GM12865 (cell line): ENCODE measurements at regions not wholly inside any gene's neighbourhood (a gene's known extent, or its start where the extent isn't known, plus 50 kb on each side); places are given as distances from the start of the nearest gene placed in this dataset.

ENCODE experiments used
- DNase-seq: peaks from one replicate; pipeline ENCODE4 v3.0.0; 2010; ENCODE audit warnings: low read depth
- H3K4me3 ChIP-seq: 2 replicates; pipeline ENCODE4 v1.5.1; 2011; ENCODE audit warnings: mild to moderate bottlenecking, low read depth, low read length, control low read depth
- CTCF ChIP-seq: IDR thresholded peaks from 2 replicates; pipeline ENCODE4 v1.5.1; 2011; ENCODE audit warnings: low read length, control low read depth, low read depth, inconsistent platforms; ENCODE audit not compliant: insufficient read depth; ENCODE audit errors: missing control alignments

- DNase-seq: no peak
- H3K4me3 ChIP-seq: no peak overlapping the region
Measured at GRCh38 chr5:104267320-104268015, 704.9 kb upstream of the NUDT12 start.

GRCh38 chr5:104266161-104266560, 703.6 kb upstream of the NUDT12 start:
- H3K4me3 ChIP-seq: no peak overlapping the region
- no peak for TF ChIP-seq CTCF
- no peak for DNase-seq

More at GRCh38 chr5:104267320-104268015, 704.9 kb upstream of the NUDT12 start:
- no peak for TF ChIP-seq CTCF

DNA sequence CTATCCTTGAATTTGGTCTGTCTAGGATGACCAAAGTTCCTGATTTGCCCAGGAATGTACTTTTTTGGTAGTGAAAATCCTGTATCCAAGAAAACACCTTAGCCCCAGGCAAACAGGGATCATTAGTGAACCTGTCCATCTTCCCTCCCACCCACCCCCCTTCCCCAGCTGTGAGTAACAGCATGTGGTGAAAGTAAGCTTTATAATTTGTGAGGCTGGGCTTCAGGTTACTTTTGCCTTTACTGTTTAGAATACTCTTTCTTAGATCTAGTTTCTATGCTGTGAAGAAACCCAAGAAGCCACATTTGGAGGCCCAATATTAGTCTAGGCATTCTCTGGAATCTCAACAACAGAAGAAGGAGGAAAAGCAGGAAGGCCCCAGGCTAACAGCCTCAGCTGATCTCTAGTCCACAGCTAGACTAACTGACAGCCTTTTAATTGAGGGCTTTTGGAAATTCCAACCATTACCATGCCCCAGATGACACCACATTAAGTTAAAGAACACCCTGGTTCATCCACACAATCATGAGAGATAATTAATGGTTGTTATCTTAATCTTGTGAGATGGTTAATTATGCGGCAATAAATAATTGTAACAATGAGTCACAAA, 703.0 kb upstream of the NUDT12 start:
- no peak overlapping the region for H3K4me3 ChIP-seq
- DNase-seq: no peak
- TF ChIP-seq CTCF: no peak

- no peak overlapping the region for H3K4me3 ChIP-seq
- TF ChIP-seq CTCF: no peak
- DNase-seq: no peak
Measured at GRCh38 chr5:104247260-104247659, 684.7 kb upstream of the NUDT12 start.

DNA sequence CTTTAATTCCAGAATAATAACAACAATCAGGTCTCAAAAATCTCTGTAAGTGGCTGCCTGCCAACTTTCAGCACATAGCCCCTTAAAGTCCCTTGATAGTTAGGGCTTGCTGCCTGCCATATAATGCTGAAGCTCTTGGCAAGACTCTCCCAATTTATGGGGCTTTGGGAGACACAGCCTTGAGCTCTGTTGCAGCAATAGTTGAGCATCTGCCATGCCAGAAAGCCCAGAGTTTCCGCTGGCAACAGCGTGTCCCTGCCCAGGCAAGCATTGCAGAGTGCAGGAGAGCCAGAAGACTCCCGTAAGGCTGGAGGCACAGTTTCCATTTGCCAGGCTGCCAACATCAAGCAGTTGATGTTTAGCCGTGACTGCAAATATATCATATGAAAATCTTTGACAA, 678.5 kb upstream of the NUDT12 start:
- TF ChIP-seq CTCF: no peak
- no peak for DNase-seq
- no peak overlapping the region for H3K4me3 ChIP-seq

GRCh38 chr5:104237586-104237985, 675.0 kb upstream of the NUDT12 start:
- TF ChIP-seq CTCF: no peak
- no peak for DNase-seq

More at GRCh38 chr5:104237586-104237985, 675.0 kb upstream of the NUDT12 start:
- no peak overlapping the region for H3K4me3 ChIP-seq
